Adrenal gland (tissue), 9 donors: ENCODE measurements at regions not wholly inside any gene's neighbourhood (a gene's known extent, or its start where the extent isn't known, plus 50 kb on each side); places are given as distances from the start of the nearest gene placed in this dataset.

ENCODE experiments used
- DNase-seq, 7 donors: peaks; one replicate each; pipeline ENCODE4 v3.0.0-alpha.2; 2019 to 2020
- H3K27ac ChIP-seq, 5 donors: fragments of 200-600 bp; sonication (generic) in 4 of 5; 1 replicate in 3 of 5; 2 replicates in 2 of 5; pipeline versions ENCODE4 v1.5.1 to v1.8.0; 2016 to 2020; ENCODE audit warnings: mild to moderate bottlenecking in 1 of 5
- H3K27me3 ChIP-seq: fragments of 200-600 bp; 2 replicates; pipeline ENCODE4 v1.8.0; 2021
- H3K36me3 ChIP-seq, 2 donors: fragments of 200-600 bp; replicated peaks in 1 of 2; 1 replicate in 1 of 2; 2 replicates in 1 of 2; pipeline versions ENCODE4 v1.5.1 to v1.8.0; 2018 to 2022
- H3K4me1 ChIP-seq, 2 donors: fragments of 200-600 bp; replicated peaks in 1 of 2; 1 replicate in 1 of 2; 2 replicates in 1 of 2; pipeline versions ENCODE4 v1.5.1 to v1.8.0; 2018 to 2021
- H3K4me3 ChIP-seq, 4 donors: fragments of 200-600 bp; sonication (generic) in 3 of 4; one replicate each; pipeline ENCODE4 v1.5.1; 2016 to 2018
- H3K9me3 ChIP-seq, 3 donors: fragments of 200-600 bp; sonication (generic) in 1 of 3; replicated peaks in 1 of 3; 1 replicate in 2 of 3; 2 replicates in 1 of 3; pipeline versions ENCODE4 v1.5.1 to v1.8.0; 2016 to 2021
- POLR2A ChIP-seq, 2 donors: fragments of 450-650 bp; IDR thresholded peaks; one replicate each; pipeline ENCODE4 v1.6.1; 2017; ENCODE audit warnings: antibody characterized with exemption in 2 of 2, mild to moderate bottlenecking in 2 of 2, moderate library complexity in 1 of 2
- WGBS, 4 donors: extraction: QIAGEN DNeasy Blood & Tissue Kit in 2 of 4; methylation state at CpG; one replicate each; pipeline versions ENCODE4 v1.1.5 to v1.1.7; 2013 to 2017; 5-methylcytosine and 5-hydroxymethylcytosine counted together
- intact Hi-C, 2 donors: fragments of 100-400 bp; cut with DNase I; formaldehyde crosslinking; loops; one replicate each; pipeline versions ENCODE4 v1.14.1 to v1.15.0; 2022 to 2023
- TF ChIP-seq, protein P1 (sequence below), 6 experiments: fragments of 450-650 bp in 4 of 6; fragments of 200-600 bp in 2 of 6; sonication (generic) in 1 of 6; IDR thresholded peaks; 1 replicate in 5 of 6; 2 replicates in 1 of 6; pipeline versions ENCODE4 v1.5.1 to v1.8.0; 2016 to 2021; ENCODE audit warnings: antibody characterized with exemption in 6 of 6, mild to moderate bottlenecking in 2 of 6, moderate library complexity in 1 of 6
- donor health status: healthy with polysubstance abuse.
- donor health status: Bipolar disorder and iron deficiency.
- donor health status: DM: yes; HTN: yes; CAD: no.
- donor health status: DM: no; HTN: no; CAD: no.
- donor health status: DM: no; HTN: no; CAD: no.

DNA sequence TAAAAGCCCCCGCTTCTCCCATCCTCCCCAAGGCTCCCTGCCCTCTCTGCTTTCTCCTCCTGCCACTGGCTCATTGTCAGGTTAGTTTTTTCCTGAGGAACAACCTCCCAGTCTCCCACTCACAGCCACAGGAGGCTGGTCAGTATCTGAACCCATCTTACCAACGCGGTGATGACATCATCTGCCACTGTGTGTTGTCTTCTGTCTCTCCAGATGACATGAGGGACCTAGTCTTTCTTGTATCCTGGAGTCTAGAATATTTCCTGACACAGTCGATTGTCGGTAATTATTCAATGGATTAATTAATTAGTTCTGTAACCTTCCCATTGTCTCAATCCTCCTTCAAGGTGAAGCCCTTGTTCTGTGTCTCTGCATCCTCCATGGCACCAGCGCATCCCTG is 290.2 kb downstream of the GALR1 start:
- H3K4me1 ChIP-seq: no peaks in the 10 kb centered on the region
- no peaks in the 10 kb centered on the region for H3K27me3 ChIP-seq
- TF ChIP-seq, protein P1, sequence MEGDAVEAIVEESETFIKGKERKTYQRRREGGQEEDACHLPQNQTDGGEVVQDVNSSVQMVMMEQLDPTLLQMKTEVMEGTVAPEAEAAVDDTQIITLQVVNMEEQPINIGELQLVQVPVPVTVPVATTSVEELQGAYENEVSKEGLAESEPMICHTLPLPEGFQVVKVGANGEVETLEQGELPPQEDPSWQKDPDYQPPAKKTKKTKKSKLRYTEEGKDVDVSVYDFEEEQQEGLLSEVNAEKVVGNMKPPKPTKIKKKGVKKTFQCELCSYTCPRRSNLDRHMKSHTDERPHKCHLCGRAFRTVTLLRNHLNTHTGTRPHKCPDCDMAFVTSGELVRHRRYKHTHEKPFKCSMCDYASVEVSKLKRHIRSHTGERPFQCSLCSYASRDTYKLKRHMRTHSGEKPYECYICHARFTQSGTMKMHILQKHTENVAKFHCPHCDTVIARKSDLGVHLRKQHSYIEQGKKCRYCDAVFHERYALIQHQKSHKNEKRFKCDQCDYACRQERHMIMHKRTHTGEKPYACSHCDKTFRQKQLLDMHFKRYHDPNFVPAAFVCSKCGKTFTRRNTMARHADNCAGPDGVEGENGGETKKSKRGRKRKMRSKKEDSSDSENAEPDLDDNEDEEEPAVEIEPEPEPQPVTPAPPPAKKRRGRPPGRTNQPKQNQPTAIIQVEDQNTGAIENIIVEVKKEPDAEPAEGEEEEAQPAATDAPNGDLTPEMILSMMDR (IDR thresholded peaks at IDR 0.05): no peak
- no peak for TF ChIP-seq POLR2A (IDR thresholded peaks at IDR 0.05)
- H3K9me3 ChIP-seq: no peaks in the 10 kb centered on the region
- no peaks in the 10 kb centered on the region for H3K36me3 ChIP-seq
- 82 to 86% (median 86%) methylated on average over 6 of the region's 6 CpGs for WGBS, 4 donors
- intact Hi-C loops: no loop called here
- H3K4me3 ChIP-seq: no peak overlapping the region
- no peak for DNase-seq
- no peak overlapping the region for H3K27ac ChIP-seq

- Histone ChIP-seq H3K4me3 (no peak overlapping the region), H3K9me3 (no peaks in the 10 kb centered on the region), H3K27ac (no peak overlapping the region), H3K27me3 (no peaks in the 10 kb centered on the region), H3K4me1 (no peaks in the 10 kb centered on the region), H3K36me3 (no peaks in the 10 kb centered on the region)
- intact Hi-C loops: no loop called here
- no peak for DNase-seq
- 75 to 83% (median 78%) methylated on average over 6 of the region's 6 CpGs for WGBS, 4 donors
- TF ChIP-seq, protein P1 (IDR thresholded peaks at IDR 0.05): no peak
- TF ChIP-seq POLR2A (IDR thresholded peaks at IDR 0.05): no peak
These were observed 295.1 kb downstream of the GALR1 start for GRCh38 chr18:77544792-77545191.

- Histone ChIP-seq H3K4me1 (no peaks in the 10 kb centered on the region), H3K27ac (no peak overlapping the region), H3K36me3 (no peaks in the 10 kb centered on the region), H3K27me3 (no peaks in the 10 kb centered on the region), H3K9me3 (no peaks in the 10 kb centered on the region), H3K4me3 (no peak overlapping the region)
- DNase-seq: no peak
- WGBS, 4 donors: 59 to 69% (median 63%) methylated on average over 5 of the region's 5 CpGs
- TF ChIP-seq POLR2A (IDR thresholded peaks at IDR 0.05): no peak
- TF ChIP-seq, protein P1 (IDR thresholded peaks at IDR 0.05): no peak
- intact Hi-C loops: no loop called here
These were observed 298.1 kb downstream of the GALR1 start for GRCh38 chr18:77547757-77548156.

GRCh38 chr18:77548790-77549420 is 299.3 kb downstream of the GALR1 start:
- no peak for TF ChIP-seq POLR2A (IDR thresholded peaks at IDR 0.05)
- TF ChIP-seq, protein P1 (IDR thresholded peaks at IDR 0.05): no peak
- DNase-seq: no peak
- Histone ChIP-seq H3K36me3 (no peaks in the 10 kb centered on the region), H3K4me3 (no peak overlapping the region), H3K4me1 (no peaks in the 10 kb centered on the region), H3K27ac (no peak overlapping the region), H3K9me3 (no peaks in the 10 kb centered on the region), H3K27me3 (no peaks in the 10 kb centered on the region)
- intact Hi-C loops: no loop called here
- whole genome bisulfite sequencing, 4 donors: 52 to 69% (median 67%) methylated on average over 8 of the region's 8 CpGs
